HPDE6-E6E7 (cell line): ENCODE measurements at regions not wholly inside any gene's neighbourhood (a gene's known extent, or its start where the extent isn't known, plus 50 kb on each side); places are given as distances from the start of the nearest gene placed in this dataset.
A peak's percentile ranks its signal among the peaks of the same experiment; 100 is the strongest.
"Not testable (repeated sequence)": the region's sequence is repeated elsewhere in the genome, so short reads cannot be mapped to it uniquely, and the experiment has no call there.

Experiments used
- DNase-seq: peaks from one replicate; pipeline ENCODE4 v3.0.0; 2011; ENCODE audit warnings: missing footprints; ENCODE audit errors: extremely low spot score

- DNase-seq = no peak
These were observed 452.1 kb downstream of the RAP2B start for GRCh38 chr3:153614140-153614539.

- DNase-seq = peak; percentile 71
These were observed 452.5 kb downstream of the RAP2B start for GRCh38 chr3:153614563-153614962.

GRCh38 chr3:153615863-153616262 is 453.8 kb downstream of the RAP2B start:
- DNase-seq = no peak

- no peak for DNase-seq
These were observed 455.4 kb downstream of the RAP2B start for GRCh38 chr3:153617463-153617862.

GRCh38 chr3:153618176-153618575 is 456.1 kb downstream of the RAP2B start:
- DNase-seq = no peak

- no peak for DNase-seq
These were observed 457.2 kb downstream of the RAP2B start for GRCh38 chr3:153619268-153619667.

- DNase-seq = no peak
These were observed 459.9 kb downstream of the RAP2B start for GRCh38 chr3:153621953-153622352.

- no peak for DNase-seq
These were observed 461.8 kb downstream of the RAP2B start for GRCh38 chr3:153623834-153624233.

- no peak for DNase-seq
These were observed 462.4 kb downstream of the RAP2B start for GRCh38 chr3:153624310-153625030.

GRCh38 chr3:153625506-153625905 is 463.5 kb downstream of the RAP2B start:
- DNase-seq = no peak

GRCh38 chr3:153626158-153626557 is 464.1 kb downstream of the RAP2B start:
- no peak for DNase-seq

- no peak for DNase-seq
These were observed 466.6 kb downstream of the RAP2B start for GRCh38 chr3:153628591-153628990.

GRCh38 chr3:153629148-153629547 is 467.1 kb downstream of the RAP2B start:
- DNase-seq = no peak

- DNase-seq = no peak
These were observed 469.1 kb downstream of the RAP2B start for GRCh38 chr3:153631102-153631501.

- DNase-seq = no peak
These were observed 469.6 kb downstream of the RAP2B start for GRCh38 chr3:153631664-153632063.

- no peak for DNase-seq
These were observed 471.4 kb downstream of the RAP2B start for GRCh38 chr3:153633407-153633806.

GRCh38 chr3:153634683-153635082 is 472.7 kb downstream of the RAP2B start:
- DNase-seq = no peak

- no peak for DNase-seq
These were observed 477.6 kb downstream of the RAP2B start for GRCh38 chr3:153639631-153640030.

- DNase-seq = no peak
These were observed 479.0 kb downstream of the RAP2B start for GRCh38 chr3:153640689-153641665.

- DNase-seq = not testable (repeated sequence)
These were observed 478.6 kb upstream of the ARHGEF26 start for GRCh38 chr3:153642576-153642975.

- not testable (repeated sequence) for DNase-seq
These were observed 477.7 kb upstream of the ARHGEF26 start for GRCh38 chr3:153643471-153643870.

- DNase-seq = no peak
These were observed 471.8 kb upstream of the ARHGEF26 start for GRCh38 chr3:153649286-153649839.
